Left kidney (tissue), 1 donor: ENCODE measurements at regions not wholly inside any gene's neighbourhood (a gene's known extent, or its start where the extent isn't known, plus 50 kb on each side); places are given as distances from the start of the nearest gene placed in this dataset.
"Not testable (repeated sequence)": the region's sequence is repeated elsewhere in the genome, so short reads cannot be mapped to it uniquely, and the experiment has no call there.

Experiments
- DNase-seq: peaks from one replicate; pipeline ENCODE4 v3.0.0-alpha.2; 2013

DNA sequence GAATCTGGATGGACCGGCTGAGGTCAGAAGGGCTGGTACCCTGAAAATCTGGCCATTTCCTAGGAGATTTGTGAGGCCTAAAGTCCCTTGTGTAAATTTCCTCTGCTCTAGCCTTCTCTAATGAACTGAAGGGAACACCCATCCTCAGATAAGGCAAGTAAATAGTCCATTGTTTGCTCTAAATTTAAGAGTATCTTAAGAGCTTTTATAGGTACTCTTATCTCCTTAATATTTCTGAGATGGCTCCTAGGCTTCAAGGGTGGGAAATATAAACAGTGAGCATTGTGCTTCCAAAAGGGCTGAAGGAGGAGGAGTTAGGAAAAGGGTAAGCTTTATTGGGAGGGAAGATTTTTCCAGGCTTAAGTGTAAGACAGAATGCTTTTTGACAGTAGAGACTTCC lies 148.7 kb upstream of the EDNRB start:
- no peak for DNase-seq

DNA sequence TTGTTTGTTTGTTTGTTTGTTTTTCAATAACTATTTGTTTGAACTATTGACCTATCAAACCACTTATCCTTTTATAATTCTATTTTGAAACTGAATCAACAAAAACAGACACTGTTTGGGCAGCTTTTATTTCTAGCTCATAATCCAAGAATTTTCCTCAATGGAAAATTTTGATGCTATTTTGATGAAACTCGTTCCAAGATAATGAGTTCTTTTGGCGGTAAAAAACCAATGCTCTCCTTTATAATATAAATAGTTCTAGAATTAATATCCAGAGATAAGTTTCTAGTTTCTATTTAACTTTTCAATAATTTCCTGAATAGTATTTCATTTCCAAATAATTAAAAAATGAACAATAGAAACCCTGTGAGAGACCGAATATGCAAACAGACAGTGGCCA lies 146.5 kb upstream of the EDNRB start:
- no peak for DNase-seq

DNA sequence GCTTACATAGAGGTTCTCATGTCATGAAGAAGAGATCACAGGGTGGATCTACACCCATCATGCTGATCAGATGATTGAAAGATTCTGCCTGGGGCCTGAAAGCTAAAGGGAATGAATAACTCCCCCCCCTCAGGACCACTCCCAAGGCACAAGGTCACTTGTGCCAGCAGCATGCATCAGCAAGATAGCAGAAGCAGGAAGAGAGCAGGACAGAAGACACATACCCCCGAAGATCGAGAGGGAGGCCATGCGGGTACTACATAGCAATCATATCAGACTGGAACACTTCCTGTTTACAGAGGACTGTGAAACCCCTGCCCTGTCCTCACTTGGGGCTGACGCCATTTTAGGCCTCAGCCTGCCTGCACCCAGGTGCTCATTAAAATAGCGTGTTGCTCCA lies 143.2 kb upstream of the EDNRB start:
- DNase-seq: no peak

DNA sequence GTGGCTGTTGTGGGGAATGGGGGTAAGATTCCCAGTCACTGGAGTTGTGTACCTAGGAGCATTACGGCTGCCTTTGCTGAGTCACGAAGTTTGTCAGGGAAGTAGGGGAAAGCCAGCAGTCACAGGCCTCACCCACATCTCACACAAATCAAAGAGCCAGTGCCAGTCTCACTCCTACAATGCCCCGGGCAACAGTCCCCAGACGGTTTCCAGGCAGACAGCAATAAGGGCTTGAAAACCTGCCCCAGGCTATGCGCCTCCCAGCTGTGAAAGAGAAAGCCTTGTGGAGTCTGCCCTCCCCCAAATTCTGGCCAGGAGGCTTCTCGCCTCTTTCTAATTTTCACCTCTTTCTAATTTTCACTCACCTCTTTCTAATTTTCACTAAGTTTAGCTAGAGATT lies 142.3 kb upstream of the EDNRB start:
- no peak for DNase-seq

DNA sequence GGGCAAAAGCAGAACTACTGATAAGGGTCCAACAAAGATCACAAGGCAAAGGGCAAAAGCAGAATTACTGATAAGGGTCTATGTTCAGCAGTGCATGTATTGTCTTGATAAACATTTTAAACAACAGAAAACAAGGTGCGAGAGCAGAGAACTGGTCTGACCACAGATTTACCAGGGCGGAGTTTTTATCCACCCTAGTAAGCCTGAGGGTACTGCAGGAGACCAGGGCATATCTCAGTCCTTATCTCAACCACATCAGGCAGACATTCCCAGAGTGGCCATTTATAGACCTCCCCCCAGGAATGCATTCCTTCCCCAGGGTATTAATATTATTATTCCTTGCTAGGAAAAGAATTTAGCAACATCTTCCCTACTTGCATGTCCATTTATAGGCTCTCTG lies 138.2 kb upstream of the EDNRB start:
- DNase-seq: not testable (repeated sequence)

DNA sequence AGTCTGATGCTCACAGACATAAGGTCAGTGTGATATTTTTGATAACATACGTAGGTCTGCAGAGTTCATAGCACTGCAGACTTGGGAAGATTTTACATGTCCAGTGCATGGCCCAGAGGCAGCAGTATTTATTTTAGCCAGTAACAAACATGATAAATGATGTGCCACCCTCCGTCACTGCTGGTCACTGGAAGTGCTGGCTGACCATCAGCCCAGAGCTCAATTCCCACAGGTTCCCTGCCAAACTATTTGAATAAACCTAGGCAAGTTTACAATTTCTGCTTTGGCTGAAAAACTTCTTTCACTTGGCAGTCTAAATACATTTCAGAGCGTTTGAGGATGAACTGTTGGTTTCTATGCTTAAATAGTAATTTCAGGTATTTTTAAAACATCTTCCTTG lies 135.5 kb upstream of the EDNRB start:
- no peak for DNase-seq

DNA sequence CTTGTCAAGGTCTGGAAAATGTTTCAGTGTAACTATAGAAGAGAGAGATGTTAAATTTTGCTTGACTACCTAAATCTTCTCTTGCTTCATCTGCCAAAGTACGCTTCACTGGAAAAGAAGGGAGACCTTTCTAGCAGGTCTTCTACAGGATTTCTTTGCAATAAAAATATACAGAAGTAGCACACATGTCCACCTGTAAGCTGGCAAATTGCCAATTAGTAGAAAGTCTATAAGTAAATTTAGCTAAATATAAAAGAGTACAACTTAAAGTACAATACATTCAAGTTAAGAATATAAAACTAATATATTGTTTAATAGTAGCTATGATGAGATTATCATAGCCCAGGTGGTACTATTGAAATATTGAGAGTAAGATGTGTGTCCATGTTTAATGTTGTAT lies 128.5 kb upstream of the EDNRB start:
- DNase-seq: no peak

DNA sequence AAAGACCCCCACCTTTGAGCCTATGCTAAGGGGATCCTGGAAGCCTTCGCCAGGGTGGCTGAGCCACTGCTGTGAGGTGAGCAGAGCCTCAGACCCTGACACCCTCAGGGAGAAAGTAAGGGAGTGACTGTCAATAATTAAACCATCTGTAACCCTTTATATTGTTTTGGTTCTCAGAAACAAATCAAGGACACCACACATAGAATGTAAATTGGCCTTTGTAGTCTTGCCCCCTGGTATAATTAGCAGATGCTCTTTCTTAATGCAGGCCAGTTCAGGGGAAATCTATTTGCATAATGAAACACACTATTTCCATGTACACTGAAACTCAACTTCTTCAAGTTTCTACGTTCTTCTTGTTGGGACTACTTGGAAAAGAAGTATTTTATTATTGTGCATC lies 127.7 kb upstream of the EDNRB start:
- DNase-seq: no peak

DNA sequence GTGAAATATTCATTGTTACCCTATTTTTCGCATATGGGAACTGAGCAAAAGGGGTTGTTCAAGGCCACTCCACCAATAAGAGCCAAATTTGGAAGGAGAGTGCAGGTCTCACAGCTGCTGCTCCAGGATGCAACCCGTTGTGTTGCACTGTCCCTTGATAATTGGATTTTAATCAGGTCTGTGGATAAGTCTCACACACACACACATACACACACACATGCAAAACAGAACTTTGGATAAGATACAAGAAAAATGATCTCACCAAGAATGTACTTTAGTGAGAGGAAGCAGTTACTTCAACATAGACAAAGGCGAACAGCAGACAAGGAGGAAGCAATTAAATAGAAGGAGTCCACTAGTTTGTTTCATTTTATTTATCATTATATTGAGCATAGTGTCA lies 127.3 kb upstream of the EDNRB start:
- DNase-seq: no peak

DNA sequence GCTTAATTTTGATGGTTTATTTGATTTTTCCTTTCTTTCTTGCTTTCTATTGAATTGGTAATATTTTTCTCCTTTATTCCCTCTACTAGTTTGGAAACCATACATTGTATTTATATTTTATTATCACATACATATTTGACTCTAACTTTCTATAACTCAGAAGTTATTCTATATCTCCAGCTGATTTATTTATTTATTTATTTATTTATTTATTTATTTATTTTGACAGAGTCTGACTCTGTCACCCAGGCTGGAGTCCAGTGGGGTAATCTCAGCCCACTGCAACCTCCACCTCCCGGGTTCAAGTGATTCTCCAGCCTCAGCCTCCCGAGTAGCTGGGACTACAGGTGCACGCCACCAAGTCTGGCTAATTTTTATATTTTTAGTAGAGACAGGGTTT lies 122.7 kb upstream of the EDNRB start:
- DNase-seq: not testable (repeated sequence)

DNA sequence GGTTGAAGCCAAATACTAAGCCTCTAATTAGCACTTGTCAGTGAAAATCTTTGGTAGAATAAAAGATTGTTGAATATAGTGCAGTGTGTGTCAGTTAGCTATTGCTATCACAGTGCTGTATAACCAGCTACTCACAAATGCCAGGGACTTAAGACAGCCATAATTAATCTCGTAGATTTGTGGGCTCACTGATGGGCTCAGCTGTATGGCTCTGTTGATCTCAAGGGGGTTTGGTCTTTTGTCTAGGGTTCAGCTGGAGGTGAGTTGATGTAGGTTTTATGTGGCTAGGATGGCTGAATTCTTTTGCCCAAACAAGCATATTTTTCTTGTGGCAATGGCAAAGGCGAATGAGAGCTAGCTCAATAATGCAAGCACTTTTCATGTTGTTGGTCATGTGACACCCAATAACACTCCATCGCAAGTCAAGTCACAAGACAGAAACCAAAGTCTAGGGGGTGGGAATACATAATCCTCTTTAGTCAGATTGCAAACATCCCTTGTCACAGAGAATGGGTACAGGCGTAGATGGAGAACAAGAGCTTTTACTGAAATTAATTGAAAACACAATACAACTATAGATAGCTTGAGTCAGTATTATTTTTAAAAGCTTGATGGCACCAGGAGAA lies 121.7 kb upstream of the EDNRB start:
- DNase-seq: no peak

DNA sequence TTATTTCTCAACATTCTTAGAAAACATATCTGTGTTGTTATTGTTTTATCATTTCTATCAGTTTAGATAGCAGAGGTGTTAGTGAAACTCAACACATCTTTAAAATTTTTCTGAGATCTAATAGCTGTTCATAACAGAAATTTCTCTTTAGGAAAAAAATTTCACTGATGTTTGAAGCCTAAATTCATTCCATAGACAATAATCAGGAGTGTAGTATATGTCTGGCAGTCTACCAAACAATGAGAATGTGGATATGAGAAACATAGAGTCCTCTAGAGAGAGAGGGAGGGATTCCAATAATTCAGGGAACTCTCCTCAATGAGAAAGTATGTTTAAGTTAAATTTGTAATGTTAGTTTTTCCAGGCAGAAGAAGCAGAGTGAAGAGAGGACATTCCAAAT lies 118.2 kb upstream of the EDNRB start:
- DNase-seq: no peak

DNA sequence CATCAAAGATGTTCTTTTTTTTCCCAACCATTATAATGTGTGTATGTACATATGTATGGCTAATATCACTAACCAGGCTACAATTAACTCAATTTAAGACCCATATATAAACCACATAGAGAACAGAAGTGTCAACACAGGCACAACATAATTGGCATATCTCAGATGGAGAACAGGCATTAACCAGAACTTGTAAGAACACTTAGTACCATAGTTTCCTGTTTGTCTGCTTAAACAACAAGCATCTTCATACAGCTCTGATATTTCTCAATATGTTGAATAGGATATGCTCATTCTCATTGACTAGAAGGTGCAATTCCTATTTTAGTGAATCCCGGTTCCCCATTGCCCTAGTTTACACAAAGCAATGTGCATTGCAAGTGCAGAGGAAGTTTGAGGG lies 116.9 kb upstream of the EDNRB start:
- no peak for DNase-seq

DNA sequence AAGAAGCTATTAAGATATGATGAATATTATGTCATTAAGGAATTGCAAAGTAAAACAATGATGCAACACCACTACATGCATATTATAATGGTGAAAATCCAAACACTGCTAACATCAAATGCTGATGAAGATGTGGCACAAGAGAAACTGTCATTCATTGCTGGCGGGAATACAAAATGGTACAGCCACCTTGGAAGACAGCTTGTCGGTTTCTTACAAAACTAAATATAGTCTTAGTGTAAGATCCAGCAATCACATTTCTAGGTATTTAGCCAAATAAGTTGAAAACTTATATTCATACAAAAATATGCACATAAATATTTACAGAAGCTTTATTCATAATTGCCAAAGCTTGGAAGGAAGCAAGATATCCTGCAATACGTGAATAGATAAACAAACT lies 114.9 kb upstream of the EDNRB start:
- no peak for DNase-seq

DNA sequence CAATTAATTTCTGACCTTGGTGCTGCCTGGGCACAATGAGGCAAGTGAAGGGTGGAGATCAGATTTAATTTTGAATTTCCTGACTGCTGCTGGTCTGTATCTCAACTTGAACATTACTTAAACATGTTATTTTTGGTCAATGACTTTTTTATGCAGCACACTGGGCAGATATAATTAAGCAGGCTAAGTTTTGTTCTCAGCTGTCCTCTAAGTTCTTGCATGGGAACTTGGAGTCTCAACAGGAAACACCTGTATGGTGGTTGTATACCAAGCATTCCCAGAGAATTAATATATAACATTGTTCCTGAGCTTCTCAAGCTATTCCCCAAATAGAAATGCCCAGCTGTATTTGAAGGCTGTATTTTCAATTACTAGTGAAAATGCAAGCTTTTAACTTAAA lies 113.5 kb upstream of the EDNRB start:
- DNase-seq: no peak

DNA sequence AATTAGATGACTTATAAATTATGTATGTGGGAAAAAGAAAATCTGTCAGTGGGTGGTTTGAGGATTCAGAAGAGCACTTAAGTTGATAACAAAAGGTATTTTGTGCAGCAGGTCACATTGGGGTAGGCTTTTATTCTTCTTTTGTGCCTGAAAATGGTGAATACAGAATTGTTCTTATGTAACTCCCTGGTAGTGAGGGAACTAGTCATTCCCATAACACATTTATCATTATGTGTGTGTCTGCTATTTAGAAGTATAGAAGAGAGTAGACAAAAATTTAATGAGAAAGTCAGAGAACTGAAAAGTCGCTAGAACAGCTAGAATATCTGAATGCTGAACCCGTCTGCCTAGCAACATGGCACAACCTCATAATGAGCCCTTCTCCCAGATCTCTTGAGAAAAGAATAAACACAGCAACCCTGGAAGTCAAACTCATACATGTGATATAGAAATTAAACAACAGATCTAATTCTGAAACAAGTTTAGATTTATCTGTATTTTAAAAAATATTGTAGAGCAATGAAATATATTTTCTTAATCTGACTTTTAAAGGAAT lies 111.8 kb upstream of the EDNRB start:
- DNase-seq: no peak

DNA sequence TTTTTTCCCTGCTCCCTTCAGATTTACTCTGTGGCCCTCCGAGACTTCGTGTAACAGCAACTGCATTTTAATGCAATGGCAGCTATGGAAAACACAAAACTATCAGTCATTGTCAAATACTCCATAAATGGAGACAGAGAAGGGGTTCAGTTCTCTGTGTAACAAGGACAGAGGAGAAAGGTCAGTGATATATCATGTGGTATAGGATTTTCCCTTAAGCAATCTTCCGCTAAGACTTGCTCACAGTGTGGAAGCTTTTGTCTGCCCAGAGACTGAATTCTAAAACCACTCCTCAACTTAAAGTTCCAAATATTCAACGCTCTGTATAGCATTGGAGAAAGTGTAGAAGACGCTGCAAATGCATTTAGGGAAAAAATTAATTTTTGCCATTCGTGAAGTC lies 111.3 kb upstream of the EDNRB start:
- DNase-seq: no peak

DNA sequence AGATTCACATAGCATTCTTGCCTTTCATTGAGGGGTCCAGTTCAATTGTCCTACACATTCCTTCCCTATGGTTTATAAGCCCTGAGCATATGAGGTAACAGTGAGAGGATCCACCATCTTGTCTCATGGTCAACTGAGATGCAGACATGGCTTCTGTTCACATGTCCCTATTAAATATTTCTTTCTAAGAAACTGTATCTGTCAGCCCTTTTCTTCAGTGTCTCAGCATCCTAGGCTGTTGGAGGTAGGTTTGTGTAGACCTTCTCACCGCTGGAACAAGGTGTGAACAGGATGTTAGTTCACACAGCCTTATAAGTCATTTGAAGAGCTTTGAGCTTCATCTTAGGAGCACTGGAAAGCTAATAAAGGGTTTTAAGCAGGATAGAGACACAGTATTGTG lies 110.3 kb upstream of the EDNRB start:
- DNase-seq: no peak

DNA sequence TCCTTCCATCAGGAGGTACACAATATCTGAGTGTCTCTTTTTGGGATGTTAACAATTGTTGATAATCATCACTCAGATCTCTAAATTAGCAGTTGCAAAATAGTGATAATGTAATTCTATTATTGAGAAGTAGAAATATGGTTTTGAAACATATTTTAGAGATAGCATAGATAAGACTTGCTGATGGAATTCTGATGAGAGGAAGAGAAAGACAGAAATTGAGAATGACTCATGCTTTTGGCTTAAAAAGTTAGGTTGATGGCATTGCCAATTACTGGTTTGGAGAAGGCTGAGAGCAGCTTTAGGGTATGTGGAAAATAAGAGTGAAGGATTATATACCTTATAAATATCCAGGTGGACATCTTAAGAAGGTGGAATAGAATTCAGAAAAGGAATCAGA lies 106.4 kb upstream of the EDNRB start:
- no peak for DNase-seq

DNA sequence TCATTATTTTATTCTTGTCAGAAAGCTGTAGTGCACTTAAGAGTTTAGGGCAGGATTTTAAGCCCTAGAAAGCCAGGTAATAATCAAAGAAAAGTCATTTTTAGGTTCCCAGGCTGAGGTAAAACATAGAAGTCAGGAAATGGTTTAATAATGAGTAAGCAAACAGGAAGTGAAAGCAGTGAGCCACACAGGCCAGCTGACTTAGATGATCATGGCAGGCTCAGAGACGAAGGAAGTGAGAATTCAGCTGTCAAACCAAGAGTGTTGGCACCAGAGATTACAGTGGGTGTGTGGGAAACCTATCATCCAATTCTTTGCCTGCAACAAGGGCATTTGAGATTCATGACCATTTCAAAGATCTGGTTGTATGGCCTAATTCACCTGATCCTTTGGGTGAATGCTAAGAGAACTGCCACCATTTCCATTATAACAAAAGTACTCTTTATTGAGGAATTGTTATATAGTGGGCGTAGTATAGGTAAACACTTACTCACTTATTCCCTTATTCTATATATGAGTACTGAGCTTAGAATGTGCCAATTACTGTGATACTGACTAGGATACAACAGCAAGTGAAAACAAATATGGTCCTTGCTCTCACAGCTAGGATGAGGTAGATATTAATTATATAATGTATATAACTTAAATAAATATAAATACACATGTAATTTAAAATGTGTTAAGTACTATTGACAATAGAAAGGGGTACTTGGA lies 103.7 kb upstream of the EDNRB start:
- DNase-seq: no peak

DNA sequence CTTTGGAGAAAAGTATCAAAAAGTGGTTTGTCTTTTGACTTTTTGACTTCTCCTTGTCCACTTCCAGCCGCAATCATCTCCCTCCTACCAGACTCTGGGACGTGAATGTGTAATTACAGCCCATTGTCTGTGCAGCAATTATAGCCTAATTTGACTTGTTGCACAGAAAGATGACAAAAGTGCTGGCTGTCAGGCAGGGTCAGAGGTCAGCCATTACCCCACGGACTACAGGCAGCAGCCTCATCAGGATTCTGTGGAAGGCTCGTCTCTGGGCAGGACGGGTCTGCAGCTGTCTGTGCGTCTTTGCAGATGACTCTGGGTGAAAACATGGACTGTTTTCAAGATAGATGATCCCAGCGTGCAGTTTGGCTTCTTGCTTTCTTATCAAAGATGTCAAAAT lies 102.2 kb upstream of the EDNRB start:
- no peak for DNase-seq

DNA sequence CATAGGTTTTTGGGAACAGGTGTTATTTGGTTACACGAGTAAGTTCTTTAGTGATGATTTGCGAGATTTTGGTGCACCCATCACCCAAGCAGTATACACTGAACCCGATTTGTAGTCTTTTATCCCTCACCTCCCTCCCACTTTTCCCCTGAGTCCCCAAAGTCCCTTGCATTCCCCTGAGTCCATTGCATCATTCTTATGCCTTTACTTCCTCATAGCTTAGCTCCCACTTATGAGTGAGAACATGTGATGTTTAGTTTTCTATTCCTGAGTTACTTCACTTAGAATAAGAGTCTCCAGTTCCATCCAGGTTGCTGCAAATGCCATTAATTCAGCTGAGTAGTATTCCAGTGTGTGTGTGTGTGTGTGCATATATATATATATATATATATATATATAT lies 97.2 kb upstream of the EDNRB start:
- no peak for DNase-seq

DNA sequence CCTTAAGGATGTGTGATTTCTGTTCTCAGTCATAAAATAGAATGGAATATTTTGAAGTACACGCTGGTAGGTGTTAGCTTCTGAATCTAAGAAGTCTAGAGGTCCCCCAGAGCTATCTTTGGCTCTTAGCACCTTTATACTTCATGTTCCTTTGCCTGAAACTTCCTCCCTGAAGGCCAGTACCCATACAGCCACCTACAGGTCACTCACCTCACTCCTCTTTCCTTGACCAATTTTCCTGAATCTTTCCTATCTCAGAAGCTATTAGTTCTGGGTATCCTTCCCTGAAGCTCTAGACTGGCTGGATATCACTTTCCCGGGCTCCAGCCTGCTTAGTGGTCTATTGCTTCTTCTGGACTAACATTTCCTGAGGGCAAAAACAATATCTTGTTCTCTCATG lies 93.4 kb upstream of the EDNRB start:
- no peak for DNase-seq

DNA sequence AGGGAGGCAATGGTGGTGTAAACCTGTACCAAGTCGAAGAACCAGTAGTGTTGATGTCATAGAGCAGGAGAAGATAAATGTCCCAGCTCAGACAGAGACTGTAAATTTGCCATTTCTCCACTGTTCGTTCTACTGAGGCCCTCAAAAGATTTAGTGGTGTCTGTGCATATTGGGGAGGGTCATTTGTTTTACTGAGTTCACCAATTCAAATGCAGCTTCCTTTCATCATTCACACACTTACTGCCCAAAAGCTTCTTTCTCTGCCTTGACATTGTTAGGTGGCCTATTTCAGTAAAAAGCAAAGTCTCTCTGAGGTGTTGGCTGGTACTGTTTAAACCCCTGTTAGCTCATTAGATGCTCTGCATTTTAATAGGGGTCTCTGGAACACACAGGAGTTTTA lies 86.2 kb upstream of the EDNRB start:
- no peak for DNase-seq
